Keratinocyte (primary cell): ENCODE measurements at regions not wholly inside any gene's neighbourhood (a gene's known extent, or its start where the extent isn't known, plus 50 kb on each side); places are given as distances from the start of the nearest gene placed in this dataset.

Experiments
- DNase-seq: peaks from one replicate; pipeline ENCODE4 v3.0.0-alpha.2; 2011; ENCODE audit warnings: low read depth, missing footprints, low spot score
- FAIRE-seq: peaks from 2 replicates; lab custom pipeline; 2011; peaks lifted over from hg19 to GRCh38; lab: Jason Lieb, UNC
- H2AFZ ChIP-seq: 2 replicates; pipeline ENCODE4 v1.6.0; 2012; ENCODE audit warnings: low read length, control low read depth, inconsistent platforms; ENCODE audit not compliant: control insufficient read depth
- H3K27ac ChIP-seq: 2 replicates; pipeline ENCODE4 v1.5.1; 2011; ENCODE audit warnings: low read length; ENCODE audit not compliant: control insufficient read depth, insufficient read depth
- H3K27me3 ChIP-seq: 3 replicates; pipeline ENCODE4 v1.6.0; 2011; ENCODE audit warnings: low read length; ENCODE audit not compliant: control insufficient read depth, insufficient read depth; ENCODE audit errors: extremely low read depth
- H3K36me3 ChIP-seq, 2 experiments: 2 replicates in 1 of 2; 3 replicates in 1 of 2; pipeline ENCODE4 v1.5.1; 2011; ENCODE audit warnings: low read length in 2 of 2, mild to moderate bottlenecking in 1 of 2; ENCODE audit not compliant: control insufficient read depth in 2 of 2, insufficient read depth in 2 of 2; ENCODE audit errors: extremely low read depth in 1 of 2
- H3K4me1 ChIP-seq: 3 replicates; pipeline ENCODE4 v1.5.1; 2011; ENCODE audit warnings: low read length; ENCODE audit not compliant: control insufficient read depth, insufficient read depth; ENCODE audit errors: extremely low read depth
- H3K4me2 ChIP-seq: 3 replicates; pipeline ENCODE4 v1.6.0; 2011; ENCODE audit warnings: low read depth, low read length; ENCODE audit not compliant: control insufficient read depth, insufficient read depth; ENCODE audit errors: extremely low read depth
- H3K4me3 ChIP-seq, 3 experiments: fragments of 200-600 bp in 1 of 3; sonication (generic) in 1 of 3; 2 replicates in 2 of 3; 3 replicates in 1 of 3; pipeline ENCODE4 v1.5.1; 2011 to 2016; ENCODE audit warnings: low read length in 3 of 3, mild to moderate bottlenecking in 3 of 3, control low read depth in 2 of 3, inconsistent platforms in 1 of 3, low read depth in 1 of 3, mixed read lengths in 1 of 3, mixed run types in 1 of 3, moderate library complexity in 1 of 3; ENCODE audit not compliant: control insufficient read depth in 2 of 3, insufficient read depth in 2 of 3; ENCODE audit errors: extremely low read depth in 1 of 3
- H3K79me2 ChIP-seq: 2 replicates; pipeline ENCODE4 v1.6.0; 2012; ENCODE audit warnings: low read length; ENCODE audit not compliant: control insufficient read depth, insufficient read depth
- H3K9ac ChIP-seq: 3 replicates; pipeline ENCODE4 v1.6.0; 2011; ENCODE audit warnings: low read length; ENCODE audit not compliant: control insufficient read depth, insufficient read depth; ENCODE audit errors: extremely low read depth
- H3K9me1 ChIP-seq: 3 replicates; pipeline ENCODE4 v1.6.0; 2011; ENCODE audit warnings: low read length; ENCODE audit not compliant: control insufficient read depth, insufficient read depth; ENCODE audit errors: extremely low read depth
- H3K9me3 ChIP-seq: 2 replicates; pipeline ENCODE4 v1.5.1; 2012; ENCODE audit warnings: low read depth, low read length; ENCODE audit not compliant: control insufficient read depth
- H4K20me1 ChIP-seq: 3 replicates; pipeline ENCODE4 v1.6.0; 2011; ENCODE audit warnings: low read length; ENCODE audit not compliant: control insufficient read depth, insufficient read depth; ENCODE audit errors: extremely low read depth
- EZH2 ChIP-seq: IDR thresholded peaks from one replicate; pipeline ENCODE4 v1.6.1; 2012; ENCODE audit warnings: inconsistent platforms, mild to moderate bottlenecking, low read length, moderate library complexity
- dilution Hi-C: fragments of 300-500 bp; cut with MboI; formaldehyde crosslinking; loops from one replicate; pipeline ENCODE4 v1.7.0; 2020; ENCODE audit warnings: low sequenced_read_pairs; ENCODE audit not compliant: extremely low pct_ligation_motif_present
- TF ChIP-seq, protein P1 (sequence below), 3 experiments: IDR thresholded peaks in 1 of 3; conservative IDR thresholded peaks in 1 of 3; optimal IDR thresholded peaks in 1 of 3; 2 replicates in 2 of 3; 3 replicates in 1 of 3; pipeline versions ENCODE3 to v1.5.1; 2011; ENCODE audit warnings: low read length in 3 of 3, mild to moderate bottlenecking in 3 of 3, moderate library complexity in 2 of 3, control low read depth in 1 of 3, inconsistent platforms in 1 of 3; ENCODE audit not compliant: insufficient read depth in 2 of 3; ENCODE audit errors: extremely low read depth in 1 of 3

DNA sequence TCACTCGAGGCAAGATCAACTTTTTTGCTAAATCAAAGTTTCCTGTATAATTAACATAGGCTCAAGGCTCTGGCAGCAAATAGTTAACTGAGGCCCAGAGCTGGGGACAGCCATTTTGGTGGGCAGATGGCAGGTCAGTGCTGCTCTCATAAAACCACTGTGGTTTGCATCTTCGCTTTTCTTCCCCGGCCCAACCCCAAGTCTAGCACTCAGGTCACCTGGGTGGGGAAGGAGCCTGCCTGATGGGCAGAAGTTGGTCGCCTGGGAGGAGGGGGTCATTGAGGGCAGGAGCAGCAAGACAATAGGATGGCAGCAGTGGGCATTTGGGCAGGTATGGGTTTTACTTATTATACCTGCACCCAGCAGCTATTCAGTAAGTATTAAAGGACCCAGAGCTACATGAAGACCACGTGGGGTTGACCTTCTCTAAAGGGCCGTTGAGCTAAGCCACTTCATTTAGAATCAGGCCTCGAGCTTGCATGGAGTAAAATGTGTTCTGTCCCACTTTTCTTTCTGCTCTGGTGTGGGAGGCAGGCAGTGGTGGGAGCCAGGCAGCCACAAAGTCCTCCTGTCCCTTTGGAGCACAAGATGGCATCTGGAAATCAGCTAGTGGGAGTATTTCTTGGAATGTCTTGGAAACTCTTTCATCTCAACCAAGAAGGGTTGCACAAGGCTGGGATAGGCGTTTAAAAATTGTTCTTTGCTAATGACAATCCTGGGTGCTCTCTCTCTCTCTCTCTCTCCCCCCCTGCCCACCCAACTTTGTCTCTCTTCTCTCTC lies 133.4 kb downstream of the SPAG6 start:
- Histone ChIP-seq H3K27ac (no peak overlapping the region), H3K27me3 (peaks cover 48% of the 10 kb centered on the region), H2AFZ (no peak overlapping the region), H3K9me3 (no peaks in the 10 kb centered on the region), H3K9me1 (no peaks in the 10 kb centered on the region), H3K4me2 (no peak overlapping the region), H3K9ac (no peak overlapping the region), H3K36me3 (no peaks in the 10 kb centered on the region), H3K4me1 (no peaks in the 10 kb centered on the region), H3K79me2 (no peaks in the 10 kb centered on the region), H4K20me1 (peaks cover 4% of the 10 kb centered on the region), H3K4me3 (no peak overlapping the region)
- no peak for FAIRE-seq
- TF ChIP-seq, protein P1, sequence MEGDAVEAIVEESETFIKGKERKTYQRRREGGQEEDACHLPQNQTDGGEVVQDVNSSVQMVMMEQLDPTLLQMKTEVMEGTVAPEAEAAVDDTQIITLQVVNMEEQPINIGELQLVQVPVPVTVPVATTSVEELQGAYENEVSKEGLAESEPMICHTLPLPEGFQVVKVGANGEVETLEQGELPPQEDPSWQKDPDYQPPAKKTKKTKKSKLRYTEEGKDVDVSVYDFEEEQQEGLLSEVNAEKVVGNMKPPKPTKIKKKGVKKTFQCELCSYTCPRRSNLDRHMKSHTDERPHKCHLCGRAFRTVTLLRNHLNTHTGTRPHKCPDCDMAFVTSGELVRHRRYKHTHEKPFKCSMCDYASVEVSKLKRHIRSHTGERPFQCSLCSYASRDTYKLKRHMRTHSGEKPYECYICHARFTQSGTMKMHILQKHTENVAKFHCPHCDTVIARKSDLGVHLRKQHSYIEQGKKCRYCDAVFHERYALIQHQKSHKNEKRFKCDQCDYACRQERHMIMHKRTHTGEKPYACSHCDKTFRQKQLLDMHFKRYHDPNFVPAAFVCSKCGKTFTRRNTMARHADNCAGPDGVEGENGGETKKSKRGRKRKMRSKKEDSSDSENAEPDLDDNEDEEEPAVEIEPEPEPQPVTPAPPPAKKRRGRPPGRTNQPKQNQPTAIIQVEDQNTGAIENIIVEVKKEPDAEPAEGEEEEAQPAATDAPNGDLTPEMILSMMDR (optimal IDR thresholded peaks at IDR 0.05 in 1 of 3, IDR thresholded peaks at IDR 0.05 in 1 of 3, conservative IDR thresholded peaks at IDR 0.05 in 1 of 3; ENCODE audit: extremely low read depth in 1 of 3, insufficient read depth in 2 of 3, low read length in 3 of 3) = no peak
- DNase-seq = no peak
- dilution Hi-C loops = no loop called here

GRCh38 chr10:22479419-22479818 lies 134.1 kb downstream of the SPAG6 start:
- H3K9me1 ChIP-seq = no peaks in the 10 kb centered on the region
- dilution Hi-C loops = no loop called here
- peaks cover 43% of the 10 kb centered on the region for H3K27me3 ChIP-seq
- no peak for DNase-seq
- no peak overlapping the region for H3K4me2 ChIP-seq
- H3K9ac ChIP-seq = no peak overlapping the region
- no peak overlapping the region for H3K4me3 ChIP-seq
- no peaks in the 10 kb centered on the region for H3K36me3 ChIP-seq
- H4K20me1 ChIP-seq = peaks cover 4% of the 10 kb centered on the region
- no peaks in the 10 kb centered on the region for H3K9me3 ChIP-seq
- no peak for FAIRE-seq
- no peak overlapping the region for H2AFZ ChIP-seq
- no peak overlapping the region for H3K27ac ChIP-seq
- H3K4me1 ChIP-seq = no peaks in the 10 kb centered on the region
- H3K79me2 ChIP-seq = no peaks in the 10 kb centered on the region
- TF ChIP-seq, protein P1 (optimal IDR thresholded peaks at IDR 0.05 in 1 of 3, IDR thresholded peaks at IDR 0.05 in 1 of 3, conservative IDR thresholded peaks at IDR 0.05 in 1 of 3; ENCODE audit: extremely low read depth in 1 of 3, insufficient read depth in 2 of 3, low read length in 3 of 3) = no peak
- TF ChIP-seq EZH2 = no peak
